HEK293T (cell line): ENCODE measurements at regions not wholly inside any gene's neighbourhood (a gene's known extent, or its start where the extent isn't known, plus 50 kb on each side); places are given as distances from the start of the nearest gene placed in this dataset.

ENCODE experiments used
- ELF4 ChIP-seq: fragments of 450-650 bp; IDR thresholded peaks from 2 replicates; pipeline ENCODE4 v1.6.1; 2017; ENCODE audit warnings: antibody characterized with exemption
- FOXM1 ChIP-seq: fragments of 450-650 bp; IDR thresholded peaks from 2 replicates; pipeline ENCODE4 v1.6.1; 2017; ENCODE audit warnings: mild to moderate bottlenecking, borderline replicate concordance
- SP1 ChIP-seq: fragments of 450-650 bp; IDR thresholded peaks from 2 replicates; pipeline ENCODE4 v1.6.1; 2017
- SUZ12 ChIP-seq: fragments of 450-650 bp; IDR thresholded peaks from 2 replicates; pipeline ENCODE4 v1.6.1; 2016; ENCODE audit warnings: mild to moderate bottlenecking
- TARDBP ChIP-seq: fragments of 450-650 bp; IDR thresholded peaks from 2 replicates; pipeline ENCODE4 v1.6.1; 2016
- ZNF384 ChIP-seq: fragments of 450-650 bp; IDR thresholded peaks from 2 replicates; pipeline ENCODE4 v1.6.1; 2016

- TF ChIP-seq FOXM1 (no peak), ZNF384 (no peak), SUZ12 (no peak), ELF4 (no peak), TARDBP (no peak), SP1 (no peak)
Observed at GRCh38 chr4:96173756-96174155, 333.9 kb downstream of the PDHA2 start.
